Endothelial cell of umbilical vein (primary cell): ENCODE measurements at regions not wholly inside any gene's neighbourhood (a gene's known extent, or its start where the extent isn't known, plus 50 kb on each side); places are given as distances from the start of the nearest gene placed in this dataset.

Experiments used
- BruUV-seq: library from RNA; stranded (reverse); fragments of 400-500 nt; replicated peaks from 2 replicates; lab custom pipeline; 2021; lab: Mats Ljungman, UMichigan
- CTCF ChIA-PET: fragments of 300-600, 350-600 bp; sonication (Branson Sonifier 250); formaldehyde crosslinking; loops from one replicate; lab custom pipeline; 2021; ENCODE audit warnings: antibody characterized with exemption, inconsistent platforms; lab: Charles Lee
- POLR2A ChIA-PET: fragments of 300-600, 350-600 bp; sonication (Branson Sonifier 250); formaldehyde crosslinking; loops from one replicate; lab custom pipeline; 2021; ENCODE audit warnings: antibody characterized with exemption, inconsistent platforms; lab: Charles Lee
- DNase-seq: peaks from one replicate; pipeline ENCODE4 v3.0.0-alpha.2; 2011; ENCODE audit warnings: low read depth, low spot score
- FAIRE-seq: peaks from 2 replicates; lab custom pipeline; 2011; peaks lifted over from hg19 to GRCh38; lab: Jason Lieb, UNC
- H2AFZ ChIP-seq: 2 replicates; pipeline ENCODE4 v1.6.0; 2012; ENCODE audit warnings: low read depth, low read length, control low read depth, inconsistent platforms
- H3K27ac ChIP-seq: 2 replicates; pipeline ENCODE4 v1.5.1; 2011; ENCODE audit warnings: low read depth, mild to moderate bottlenecking, control low read depth, low read length, moderate library complexity; ENCODE audit not compliant: insufficient read depth
- H3K27me3 ChIP-seq, 2 experiments: 2 replicates each; pipeline versions ENCODE4 v1.6.0 to v1.6.1; 2011; ENCODE audit warnings: low read length in 2 of 2, mixed read lengths in 1 of 2; ENCODE audit not compliant: control insufficient read depth in 2 of 2, insufficient read depth in 2 of 2
- H3K36me3 ChIP-seq, 2 experiments: 2 replicates in 1 of 2; 3 replicates in 1 of 2; pipeline ENCODE4 v1.5.1; 2011; ENCODE audit warnings: low read length in 2 of 2, mild to moderate bottlenecking in 1 of 2, moderate library complexity in 1 of 2; ENCODE audit not compliant: control insufficient read depth in 2 of 2, insufficient read depth in 2 of 2; ENCODE audit errors: extremely low read depth in 1 of 2
- H3K4me1 ChIP-seq: 3 replicates; pipeline ENCODE4 v1.5.1; 2011; ENCODE audit warnings: mild to moderate bottlenecking, low read length; ENCODE audit not compliant: control insufficient read depth, insufficient read depth; ENCODE audit errors: extremely low read depth
- H3K4me2 ChIP-seq: 2 replicates; pipeline ENCODE4 v1.6.1; 2011; ENCODE audit warnings: low read length, control low read depth, mixed read lengths; ENCODE audit not compliant: insufficient read depth
- H3K4me3 ChIP-seq, 3 experiments: fragments of 200-600 bp in 1 of 3; sonication (generic), shearing (Covaris generic) in 1 of 3; replicated peaks in 1 of 3; 2 replicates each; pipeline ENCODE4 v1.5.1; 2011 to 2016; ENCODE audit warnings: control low read depth in 3 of 3, low read length in 3 of 3, mild to moderate bottlenecking in 2 of 3, inconsistent platforms in 1 of 3, low read depth in 1 of 3, moderate library complexity in 1 of 3; ENCODE audit not compliant: insufficient read depth in 1 of 3
- H3K79me2 ChIP-seq: 2 replicates; pipeline ENCODE4 v1.6.0; 2012; ENCODE audit warnings: low read length, inconsistent platforms; ENCODE audit not compliant: control insufficient read depth, insufficient read depth
- H3K9ac ChIP-seq: replicated peaks from 2 replicates; pipeline ENCODE3; 2011; ENCODE audit warnings: low read length, control low read depth; ENCODE audit not compliant: insufficient read depth; ENCODE audit errors: extremely low read depth
- H3K9me1 ChIP-seq: replicated peaks from 3 replicates; pipeline ENCODE4 v1.6.0; 2011; ENCODE audit warnings: mild to moderate bottlenecking, low read length; ENCODE audit not compliant: control insufficient read depth, insufficient read depth; ENCODE audit errors: extremely low read depth
- H3K9me3 ChIP-seq: replicated peaks from 2 replicates; pipeline ENCODE4 v1.5.1; 2012; ENCODE audit warnings: low read length, inconsistent platforms; ENCODE audit not compliant: control insufficient read depth, insufficient read depth
- H4K20me1 ChIP-seq: replicated peaks from 2 replicates; pipeline ENCODE3; 2011; ENCODE audit warnings: mild to moderate bottlenecking, low read length; ENCODE audit not compliant: control insufficient read depth, insufficient read depth; ENCODE audit errors: extremely low read depth
- EZH2 ChIP-seq: IDR thresholded peaks from 2 replicates; pipeline ENCODE4 v1.6.1; 2012; ENCODE audit warnings: borderline replicate concordance, low read depth, mild to moderate bottlenecking, moderate library complexity, low read length, inconsistent platforms; ENCODE audit not compliant: severe bottlenecking
- FOS ChIP-seq: IDR thresholded peaks from 2 replicates; pipeline ENCODE4 v1.6.1; 2011; ENCODE audit warnings: mild to moderate bottlenecking, low read length, moderate library complexity, borderline replicate concordance; ENCODE audit not compliant: insufficient read depth
- GATA2 ChIP-seq: IDR thresholded peaks from 2 replicates; pipeline ENCODE4 v1.7.0; 2011; ENCODE audit warnings: low read depth, mild to moderate bottlenecking, moderate library complexity, mixed read lengths, low read length; ENCODE audit not compliant: insufficient read length, insufficient read depth
- JUN ChIP-seq: IDR thresholded peaks from 2 replicates; pipeline ENCODE4 v1.6.1; 2011; ENCODE audit warnings: borderline replicate concordance, low read depth; ENCODE audit not compliant: insufficient read length, insufficient read depth
- MYC ChIP-seq: IDR thresholded peaks from one replicate; pipeline ENCODE4 v1.6.1; 2011; ENCODE audit warnings: mild to moderate bottlenecking, low read depth, low read length
- POLR2A ChIP-seq: IDR thresholded peaks from 2 replicates; pipeline ENCODE4 v1.6.1; 2012; ENCODE audit warnings: low read depth, mild to moderate bottlenecking, control low read depth, low read length
- POLR2AphosphoS5 ChIP-seq: IDR thresholded peaks from 2 replicates; pipeline ENCODE4 v1.6.1; 2012; ENCODE audit warnings: low read depth, mild to moderate bottlenecking, control low read depth, low read length, moderate library complexity; ENCODE audit not compliant: insufficient read depth
- dilution Hi-C: fragments of 300-500 bp; cut with MboI; formaldehyde crosslinking; loops from one replicate; pipeline ENCODE4 v1.15.0; 2019; ENCODE audit warnings: low sequenced_read_pairs; ENCODE audit not compliant: extremely low pct_ligation_motif_present
- intact Hi-C: fragments of 100-400 bp; cut with micrococcal nuclease; formaldehyde crosslinking; loops from one replicate; pipeline ENCODE4 v1.10.0; 2022
- TF ChIP-seq, protein P1 (sequence below): IDR thresholded peaks from 2 replicates; pipeline ENCODE4 v1.6.1; 2011; ENCODE audit not compliant: insufficient read depth, insufficient read length
- TF ChIP-seq, protein P2 (sequence below), 2 donors: IDR thresholded peaks; 1 replicate in 1 of 2; 2 replicates in 1 of 2; pipeline ENCODE4 v1.5.1; 2011; ENCODE audit warnings: low read length in 2 of 2, mild to moderate bottlenecking in 2 of 2, moderate library complexity in 2 of 2, control low read depth in 1 of 2, inconsistent platforms in 1 of 2, low read depth in 1 of 2; ENCODE audit not compliant: insufficient read depth in 1 of 2; ENCODE audit errors: extremely low read depth in 1 of 2

DNA sequence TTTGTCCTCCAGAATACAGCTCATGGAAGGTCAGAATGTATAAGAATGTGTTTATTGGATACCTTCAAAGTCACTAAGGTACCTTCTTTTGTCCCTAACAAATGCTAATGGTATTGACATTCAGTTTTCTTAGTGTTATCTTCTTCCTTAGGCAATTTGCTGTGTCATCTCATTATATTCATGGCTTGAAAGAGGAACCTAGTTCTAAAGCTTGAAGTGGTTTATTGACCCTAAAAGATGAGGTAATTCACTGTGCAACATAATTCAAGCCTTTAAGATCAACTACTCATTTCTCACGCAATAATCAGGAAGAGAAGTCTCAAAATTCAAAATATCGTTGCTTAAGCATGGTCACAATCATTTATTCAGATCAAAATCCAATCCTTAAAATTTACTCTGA lies 342.7 kb upstream of the RIOK2 start:
- CTCF ChIA-PET = no interaction called here
- intact Hi-C loops (no loop called here), dilution Hi-C loops (no loop called here)
- H3K9me3 ChIP-seq = no peaks in the 10 kb centered on the region
- FAIRE-seq (no peak), DNase-seq (no peak)
- H3K4me1 ChIP-seq = peaks cover 7% of the 10 kb centered on the region
- H3K9ac ChIP-seq = no peak overlapping the region
- H3K36me3 ChIP-seq = no peaks in the 10 kb centered on the region
- no peak overlapping the region for H3K4me2 ChIP-seq
- no TSS peak for BruUV-seq
- H3K27me3 ChIP-seq = no peaks in the 10 kb centered on the region
- POLR2A ChIA-PET = no interaction called here
- no peak overlapping the region for H3K4me3 ChIP-seq
- H4K20me1 ChIP-seq = no peaks in the 10 kb centered on the region
- H3K9me1 ChIP-seq = no peaks in the 10 kb centered on the region
- TF ChIP-seq POLR2AphosphoS5 (no peak), JUN (no peak), FOS (no peak), EZH2 (no peak), POLR2A (no peak), MYC (no peak), GATA2 (no peak)
- TF ChIP-seq, protein P1, sequence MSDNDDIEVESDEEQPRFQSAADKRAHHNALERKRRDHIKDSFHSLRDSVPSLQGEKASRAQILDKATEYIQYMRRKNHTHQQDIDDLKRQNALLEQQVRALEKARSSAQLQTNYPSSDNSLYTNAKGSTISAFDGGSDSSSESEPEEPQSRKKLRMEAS = no peak
- TF ChIP-seq, protein P2, sequence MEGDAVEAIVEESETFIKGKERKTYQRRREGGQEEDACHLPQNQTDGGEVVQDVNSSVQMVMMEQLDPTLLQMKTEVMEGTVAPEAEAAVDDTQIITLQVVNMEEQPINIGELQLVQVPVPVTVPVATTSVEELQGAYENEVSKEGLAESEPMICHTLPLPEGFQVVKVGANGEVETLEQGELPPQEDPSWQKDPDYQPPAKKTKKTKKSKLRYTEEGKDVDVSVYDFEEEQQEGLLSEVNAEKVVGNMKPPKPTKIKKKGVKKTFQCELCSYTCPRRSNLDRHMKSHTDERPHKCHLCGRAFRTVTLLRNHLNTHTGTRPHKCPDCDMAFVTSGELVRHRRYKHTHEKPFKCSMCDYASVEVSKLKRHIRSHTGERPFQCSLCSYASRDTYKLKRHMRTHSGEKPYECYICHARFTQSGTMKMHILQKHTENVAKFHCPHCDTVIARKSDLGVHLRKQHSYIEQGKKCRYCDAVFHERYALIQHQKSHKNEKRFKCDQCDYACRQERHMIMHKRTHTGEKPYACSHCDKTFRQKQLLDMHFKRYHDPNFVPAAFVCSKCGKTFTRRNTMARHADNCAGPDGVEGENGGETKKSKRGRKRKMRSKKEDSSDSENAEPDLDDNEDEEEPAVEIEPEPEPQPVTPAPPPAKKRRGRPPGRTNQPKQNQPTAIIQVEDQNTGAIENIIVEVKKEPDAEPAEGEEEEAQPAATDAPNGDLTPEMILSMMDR (IDR thresholded peaks at IDR 0.05; ENCODE audit: extremely low read depth in 1 of 2, insufficient read depth in 1 of 2, low read depth in 1 of 2, low read length in 2 of 2) = no peak
- no peaks in the 10 kb centered on the region for H3K79me2 ChIP-seq
- no peak overlapping the region for H2AFZ ChIP-seq
- H3K27ac ChIP-seq = no peak overlapping the region
